ENCODE measurements at regions not wholly inside any gene's neighbourhood (a gene's known extent, or its start where the extent isn't known, plus 50 kb on each side); places are given as distances from the start of the nearest gene placed in this dataset.
A peak's percentile ranks its signal among the peaks of the same experiment; 100 is the strongest.
"Not testable (repeated sequence)": the region's sequence is repeated elsewhere in the genome, so short reads cannot be mapped to it uniquely, and the experiment has no call there.

DNA sequence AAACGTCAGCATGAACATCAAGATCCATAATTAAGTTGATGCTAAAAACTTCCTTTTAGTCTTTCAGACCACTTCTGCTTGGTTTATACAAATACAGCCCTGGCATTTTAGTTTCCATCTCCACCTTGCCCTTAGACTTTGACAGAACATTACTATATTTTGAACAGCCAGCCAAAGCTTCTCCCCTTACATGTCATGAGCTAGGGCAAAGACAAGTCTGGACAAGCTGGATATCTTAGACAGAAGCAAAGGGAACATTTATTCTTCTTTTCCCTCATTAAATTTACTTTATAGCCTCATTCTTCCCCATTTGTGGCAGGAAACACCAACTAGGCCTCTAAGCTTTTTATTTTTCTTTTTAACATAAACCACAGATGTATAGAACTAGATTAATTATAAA lies 403.3 kb downstream of the SUCLG1 start:
- H3K9ac ChIP-seq (ENCODE audit: control insufficient read depth, extremely low read depth, insufficient read depth, low read length): no peak overlapping the region
- FAIRE-seq (no peak), DNase-seq (ENCODE audit: low read depth, low spot score) (no peak)
- no peaks in the 10 kb centered on the region for H3K27me3 ChIP-seq (ENCODE audit: control insufficient read depth, extremely low read depth, insufficient read depth, low read length)
- no peak for TF ChIP-seq EZH2 (IDR thresholded peaks at IDR 0.05; ENCODE audit: low read length)
- TF ChIP-seq, protein P1, sequence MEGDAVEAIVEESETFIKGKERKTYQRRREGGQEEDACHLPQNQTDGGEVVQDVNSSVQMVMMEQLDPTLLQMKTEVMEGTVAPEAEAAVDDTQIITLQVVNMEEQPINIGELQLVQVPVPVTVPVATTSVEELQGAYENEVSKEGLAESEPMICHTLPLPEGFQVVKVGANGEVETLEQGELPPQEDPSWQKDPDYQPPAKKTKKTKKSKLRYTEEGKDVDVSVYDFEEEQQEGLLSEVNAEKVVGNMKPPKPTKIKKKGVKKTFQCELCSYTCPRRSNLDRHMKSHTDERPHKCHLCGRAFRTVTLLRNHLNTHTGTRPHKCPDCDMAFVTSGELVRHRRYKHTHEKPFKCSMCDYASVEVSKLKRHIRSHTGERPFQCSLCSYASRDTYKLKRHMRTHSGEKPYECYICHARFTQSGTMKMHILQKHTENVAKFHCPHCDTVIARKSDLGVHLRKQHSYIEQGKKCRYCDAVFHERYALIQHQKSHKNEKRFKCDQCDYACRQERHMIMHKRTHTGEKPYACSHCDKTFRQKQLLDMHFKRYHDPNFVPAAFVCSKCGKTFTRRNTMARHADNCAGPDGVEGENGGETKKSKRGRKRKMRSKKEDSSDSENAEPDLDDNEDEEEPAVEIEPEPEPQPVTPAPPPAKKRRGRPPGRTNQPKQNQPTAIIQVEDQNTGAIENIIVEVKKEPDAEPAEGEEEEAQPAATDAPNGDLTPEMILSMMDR (optimal IDR thresholded peaks at IDR 0.05 in 1 of 3, IDR thresholded peaks at IDR 0.05 in 1 of 3, conservative IDR thresholded peaks at IDR 0.05 in 1 of 3; ENCODE audit: extremely low read depth in 1 of 3, insufficient read depth in 2 of 3, low read length in 3 of 3): no peak
- no peak overlapping the region for H3K4me3 ChIP-seq (ENCODE audit: control insufficient read depth in 2 of 3, extremely low read depth in 1 of 3, insufficient read depth in 2 of 3, low read depth in 1 of 3, low read length in 3 of 3)
- peak overlapping the region; percentile 7 for H3K4me2 ChIP-seq (ENCODE audit: control insufficient read depth, extremely low read depth, insufficient read depth, low read depth, low read length)
- H3K36me3 ChIP-seq (ENCODE audit: control insufficient read depth in 2 of 2, extremely low read depth in 1 of 2, insufficient read depth in 2 of 2, low read length in 2 of 2): no peaks in the 10 kb centered on the region
- H3K79me2 ChIP-seq (ENCODE audit: control insufficient read depth, insufficient read depth, low read length): no peaks in the 10 kb centered on the region
- dilution Hi-C loops (cut with MboI; ENCODE audit: extremely low pct_ligation_motif_present, low sequenced_read_pairs): no loop called here
- no peaks in the 10 kb centered on the region for H4K20me1 ChIP-seq (ENCODE audit: control insufficient read depth, extremely low read depth, insufficient read depth, low read length)
- peaks cover 2% of the 10 kb centered on the region for H3K4me1 ChIP-seq (ENCODE audit: control insufficient read depth, extremely low read depth, insufficient read depth, low read length)
- no peaks in the 10 kb centered on the region for H3K9me1 ChIP-seq (ENCODE audit: control insufficient read depth, extremely low read depth, insufficient read depth, low read length)
- H3K9me3 ChIP-seq (ENCODE audit: control insufficient read depth, low read depth, low read length): no peaks in the 10 kb centered on the region
- H3K27ac ChIP-seq (ENCODE audit: control insufficient read depth, insufficient read depth, low read length): no peak overlapping the region
- H2AFZ ChIP-seq (ENCODE audit: control insufficient read depth, low read length): no peak overlapping the region

DNA sequence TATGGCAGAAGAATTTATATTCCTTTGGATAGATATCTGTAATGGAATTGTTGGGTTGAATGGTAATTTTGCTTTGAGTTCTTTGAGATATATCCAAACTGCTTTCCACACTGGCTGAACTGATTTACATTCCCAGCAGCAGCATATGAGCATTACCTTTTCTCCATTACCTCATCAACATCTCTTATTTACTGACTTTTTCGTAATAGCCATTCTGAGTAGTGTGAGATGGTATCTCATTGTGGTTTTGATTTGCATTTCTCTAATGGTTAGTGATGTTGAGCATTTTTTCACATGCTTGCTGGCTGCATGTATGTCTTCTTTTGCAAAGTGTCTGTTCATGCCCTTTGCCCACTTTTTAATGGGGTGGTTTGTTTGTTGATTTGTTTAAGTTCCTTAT lies 404.5 kb downstream of the SUCLG1 start:
- H3K36me3 ChIP-seq (ENCODE audit: control insufficient read depth in 2 of 2, extremely low read depth in 1 of 2, insufficient read depth in 2 of 2, low read length in 2 of 2); H3K4me3 ChIP-seq (ENCODE audit: control insufficient read depth in 2 of 3, extremely low read depth in 1 of 3, insufficient read depth in 2 of 3, low read depth in 1 of 3, low read length in 3 of 3); H3K79me2 ChIP-seq (ENCODE audit: control insufficient read depth, insufficient read depth, low read length); DNase-seq (ENCODE audit: low read depth, low spot score); H3K4me1 ChIP-seq (ENCODE audit: control insufficient read depth, extremely low read depth, insufficient read depth, low read length); H3K27me3 ChIP-seq (ENCODE audit: control insufficient read depth, extremely low read depth, insufficient read depth, low read length); dilution Hi-C loops (cut with MboI; ENCODE audit: extremely low pct_ligation_motif_present, low sequenced_read_pairs); H3K9me1 ChIP-seq (ENCODE audit: control insufficient read depth, extremely low read depth, insufficient read depth, low read length); H3K4me2 ChIP-seq (ENCODE audit: control insufficient read depth, extremely low read depth, insufficient read depth, low read depth, low read length); H4K20me1 ChIP-seq (ENCODE audit: control insufficient read depth, extremely low read depth, insufficient read depth, low read length); H2AFZ ChIP-seq (ENCODE audit: control insufficient read depth, low read length); H3K9ac ChIP-seq (ENCODE audit: control insufficient read depth, extremely low read depth, insufficient read depth, low read length); FAIRE-seq; H3K9me3 ChIP-seq (ENCODE audit: control insufficient read depth, low read depth, low read length); H3K27ac ChIP-seq (ENCODE audit: control insufficient read depth, insufficient read depth, low read length): not testable (repeated sequence)

DNA sequence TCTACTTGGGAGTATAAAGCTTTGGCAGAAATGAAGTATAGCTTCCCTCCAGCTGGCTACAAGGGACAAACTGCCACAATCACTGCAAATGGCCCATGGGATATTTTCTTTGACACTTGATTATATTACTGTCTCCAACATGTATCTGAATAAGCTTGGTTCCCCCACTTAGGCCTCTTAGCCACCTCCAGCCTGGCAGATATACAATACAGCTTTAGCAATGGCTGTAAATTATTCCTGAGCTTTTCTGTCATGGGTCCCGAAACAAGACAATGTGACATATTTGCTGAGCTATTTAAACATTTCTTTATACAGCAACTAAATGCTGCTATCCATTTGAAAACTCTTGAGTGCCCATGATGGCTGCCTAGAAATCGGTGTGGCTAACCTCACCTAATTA lies 406.2 kb downstream of the SUCLG1 start:
- H3K9ac ChIP-seq (ENCODE audit: control insufficient read depth, extremely low read depth, insufficient read depth, low read length): no peak overlapping the region
- no peak overlapping the region for H3K27ac ChIP-seq (ENCODE audit: control insufficient read depth, insufficient read depth, low read length)
- H3K4me2 ChIP-seq (ENCODE audit: control insufficient read depth, extremely low read depth, insufficient read depth, low read depth, low read length): no peak overlapping the region
- H3K9me3 ChIP-seq (ENCODE audit: control insufficient read depth, low read depth, low read length): no peaks in the 10 kb centered on the region
- FAIRE-seq (no peak), DNase-seq (ENCODE audit: low read depth, low spot score) (no peak)
- H2AFZ ChIP-seq (ENCODE audit: control insufficient read depth, low read length): no peak overlapping the region
- dilution Hi-C loops (cut with MboI; ENCODE audit: extremely low pct_ligation_motif_present, low sequenced_read_pairs): no loop called here
- TF ChIP-seq, protein P1 (optimal IDR thresholded peaks at IDR 0.05 in 1 of 3, IDR thresholded peaks at IDR 0.05 in 1 of 3, conservative IDR thresholded peaks at IDR 0.05 in 1 of 3; ENCODE audit: extremely low read depth in 1 of 3, insufficient read depth in 2 of 3, low read length in 3 of 3): no peak
- no peak for TF ChIP-seq EZH2 (IDR thresholded peaks at IDR 0.05; ENCODE audit: low read length)
- no peaks in the 10 kb centered on the region for H3K27me3 ChIP-seq (ENCODE audit: control insufficient read depth, extremely low read depth, insufficient read depth, low read length)
- no peaks in the 10 kb centered on the region for H3K79me2 ChIP-seq (ENCODE audit: control insufficient read depth, insufficient read depth, low read length)
- no peaks in the 10 kb centered on the region for H4K20me1 ChIP-seq (ENCODE audit: control insufficient read depth, extremely low read depth, insufficient read depth, low read length)
- peaks cover 2% of the 10 kb centered on the region for H3K4me1 ChIP-seq (ENCODE audit: control insufficient read depth, extremely low read depth, insufficient read depth, low read length)
- no peaks in the 10 kb centered on the region for H3K36me3 ChIP-seq (ENCODE audit: control insufficient read depth in 2 of 2, extremely low read depth in 1 of 2, insufficient read depth in 2 of 2, low read length in 2 of 2)
- no peaks in the 10 kb centered on the region for H3K9me1 ChIP-seq (ENCODE audit: control insufficient read depth, extremely low read depth, insufficient read depth, low read length)
- no peak overlapping the region for H3K4me3 ChIP-seq (ENCODE audit: control insufficient read depth in 2 of 3, extremely low read depth in 1 of 3, insufficient read depth in 2 of 3, low read depth in 1 of 3, low read length in 3 of 3)
